Thoracic aorta (tissue), 2 donors: ENCODE measurements at regions not wholly inside any gene's neighbourhood (a gene's known extent, or its start where the extent isn't known, plus 50 kb on each side); places are given as distances from the start of the nearest gene placed in this dataset.
"Not testable (repeated sequence)": the region's sequence is repeated elsewhere in the genome, so short reads cannot be mapped to it uniquely, and the experiment has no call there.

ENCODE experiments used
- ATAC-seq: fragments of 150-250 bp; one replicate; pipeline ENCODE4 v1.8.0; 2017; ENCODE audit warnings: low read depth; ENCODE audit not compliant: insufficient number of reproducible peaks, low FRiP score
- DNase-seq: peaks from one replicate; pipeline ENCODE4 v3.0.0-alpha.2; 2020; ENCODE audit warnings: low spot score
- H3K27ac ChIP-seq, 2 donors: fragments of 200-600 bp; sonication (generic); 1 replicate in 1 of 2; 2 replicates in 1 of 2; pipeline ENCODE4 v1.5.1; 2016; ENCODE audit warnings: mild to moderate bottlenecking in 2 of 2, moderate library complexity in 2 of 2
- H3K27me3 ChIP-seq: fragments of 200-600 bp; sonication (generic); replicated peaks from 2 replicates; pipeline ENCODE4 v1.6.0; 2016; ENCODE audit warnings: mild to moderate bottlenecking; ENCODE audit not compliant: insufficient read depth
- H3K36me3 ChIP-seq: fragments of 200-600 bp; sonication (generic); one replicate; pipeline ENCODE4 v1.5.1; 2016
- H3K4me1 ChIP-seq, 2 donors: fragments of 200-600 bp; sonication (generic); 1 replicate in 1 of 2; 2 replicates in 1 of 2; pipeline versions ENCODE4 v1.5.1 to v1.6.0; 2016; ENCODE audit warnings: low read depth in 2 of 2, mild to moderate bottlenecking in 1 of 2; ENCODE audit not compliant: control insufficient read depth in 1 of 2
- H3K4me3 ChIP-seq: fragments of 200-600 bp; sonication (generic); 2 replicates; pipeline ENCODE4 v1.5.1; 2016; ENCODE audit warnings: mild to moderate bottlenecking
- H3K9me3 ChIP-seq: fragments of 200-600 bp; sonication (generic); 2 replicates; pipeline ENCODE4 v1.5.1; 2016
- CTCF ChIP-seq: fragments of 200-600 bp; sonication (generic); IDR thresholded peaks from one replicate; pipeline ENCODE4 v1.5.1; 2019; ENCODE audit warnings: antibody characterized with exemption

- H3K36me3 ChIP-seq: no peaks in the 10 kb centered on the region
- TF ChIP-seq CTCF: no peak
- H3K9me3 ChIP-seq: no peaks in the 10 kb centered on the region
- no peak for ATAC-seq
- no peak overlapping the region for H3K27ac ChIP-seq
- no peak for DNase-seq
- H3K27me3 ChIP-seq: no peaks in the 10 kb centered on the region
- peaks cover 17 to 22% of the 10 kb centered on the region in 2 donors for H3K4me1 ChIP-seq
- no peak overlapping the region for H3K4me3 ChIP-seq
Observed at GRCh38 chr2:12556762-12557161, 160.0 kb upstream of the TRIB2 start.

- no peak for ATAC-seq
- H3K27ac ChIP-seq: no peak overlapping the region
Observed at GRCh38 chr2:12557688-12558087, 159.0 kb upstream of the TRIB2 start.

GRCh38 chr2:12558519-12558918 is 158.2 kb upstream of the TRIB2 start:
- H3K27ac ChIP-seq: no peak overlapping the region
- H3K4me3 ChIP-seq: no peak overlapping the region
- peaks cover 17 to 22% of the 10 kb centered on the region in 2 donors for H3K4me1 ChIP-seq
- H3K27me3 ChIP-seq: no peaks in the 10 kb centered on the region
- no peak for ATAC-seq
- TF ChIP-seq CTCF: no peak
- DNase-seq: no peak
- H3K9me3 ChIP-seq: no peaks in the 10 kb centered on the region
- no peaks in the 10 kb centered on the region for H3K36me3 ChIP-seq

More at GRCh38 chr2:12557688-12558087, 159.0 kb upstream of the TRIB2 start:
- no peak for TF ChIP-seq CTCF
- Histone ChIP-seq H3K4me1 (peaks cover 17 to 22% of the 10 kb centered on the region in 2 donors), H3K36me3 (no peaks in the 10 kb centered on the region), H3K4me3 (no peak overlapping the region), H3K27me3 (no peaks in the 10 kb centered on the region), H3K9me3 (no peaks in the 10 kb centered on the region)
- DNase-seq: no peak

- no peak for ATAC-seq
- H3K4me3 ChIP-seq: no peak overlapping the region
- H3K27me3 ChIP-seq: no peaks in the 10 kb centered on the region
- no peaks in the 10 kb centered on the region for H3K9me3 ChIP-seq
- H3K27ac ChIP-seq: no peak overlapping the region
- no peaks in the 10 kb centered on the region for H3K36me3 ChIP-seq
- no peak for TF ChIP-seq CTCF
- no peak for DNase-seq
- peaks cover 6 to 10% of the 10 kb centered on the region in 2 donors for H3K4me1 ChIP-seq
Observed at GRCh38 chr2:12560618-12561017, 156.1 kb upstream of the TRIB2 start.

- no peaks in the 10 kb centered on the region for H3K36me3 ChIP-seq
- H3K4me1 ChIP-seq: no peaks in the 10 kb centered on the region
- H3K9me3 ChIP-seq: no peaks in the 10 kb centered on the region
- H3K27me3 ChIP-seq: no peaks in the 10 kb centered on the region
- TF ChIP-seq CTCF: no peak
- ATAC-seq: no peak
- no peak overlapping the region for H3K27ac ChIP-seq
- H3K4me3 ChIP-seq: no peak overlapping the region
- DNase-seq: no peak
Observed at GRCh38 chr2:12567411-12567810, 149.3 kb upstream of the TRIB2 start.

- not testable (repeated sequence) for DNase-seq, H3K4me1 ChIP-seq, H3K4me3 ChIP-seq, H3K9me3 ChIP-seq, H3K27me3 ChIP-seq, ATAC-seq, H3K36me3 ChIP-seq, H3K27ac ChIP-seq
Observed at GRCh38 chr2:12569510-12569909, 147.2 kb upstream of the TRIB2 start.

- H3K36me3 ChIP-seq, H3K4me1 ChIP-seq, H3K4me3 ChIP-seq, H3K9me3 ChIP-seq, H3K27ac ChIP-seq, DNase-seq, ATAC-seq, H3K27me3 ChIP-seq: not testable (repeated sequence)
Observed at GRCh38 chr2:12569929-12570328, 146.8 kb upstream of the TRIB2 start.
